Smooth muscle cell (in vitro differentiated cells): ENCODE measurements at regions not wholly inside any gene's neighbourhood (a gene's known extent, or its start where the extent isn't known, plus 50 kb on each side); places are given as distances from the start of the nearest gene placed in this dataset.

Experiments
- DNase-seq: peaks from one replicate; lab custom pipeline; 2025; ENCODE audit not compliant: unreplicated experiment; lab: John Stamatoyannopoulos, UW
- H2AFZ ChIP-seq: fragments of 200-600 bp; sonication (generic); 2 replicates; pipeline ENCODE4 v1.6.0; 2016; ENCODE audit warnings: antibody characterized with exemption, low read depth, mild to moderate bottlenecking
- H3F3A ChIP-seq: fragments of 200-600 bp; sonication (generic); 2 replicates; pipeline ENCODE4 v1.6.0; 2017; ENCODE audit warnings: antibody characterized with exemption, low read depth
- H3K27ac ChIP-seq: fragments of 200-600 bp; sonication (generic); 2 replicates; pipeline ENCODE4 v1.5.1; 2016; ENCODE audit warnings: low read depth, mild to moderate bottlenecking
- H3K27me3 ChIP-seq: fragments of 200-600 bp; sonication (generic); 2 replicates; pipeline ENCODE4 v1.6.1; 2016; ENCODE audit warnings: low read depth, mild to moderate bottlenecking
- H3K36me3 ChIP-seq: fragments of 200-600 bp; sonication (generic); 2 replicates; pipeline ENCODE4 v1.5.1; 2016; ENCODE audit warnings: low read depth
- H3K4me1 ChIP-seq: fragments of 200-600 bp; sonication (generic); 2 replicates; pipeline ENCODE4 v1.5.1; 2016; ENCODE audit warnings: low read depth
- H3K4me2 ChIP-seq: fragments of 200-600 bp; sonication (generic); 2 replicates; pipeline ENCODE4 v1.6.0; 2016; ENCODE audit warnings: mild to moderate bottlenecking
- H3K4me3 ChIP-seq: fragments of 200-600 bp; sonication (generic); 2 replicates; pipeline ENCODE4 v1.5.1; 2016; ENCODE audit warnings: mild to moderate bottlenecking
- H3K79me2 ChIP-seq: fragments of 200-600 bp; sonication (generic); 2 replicates; pipeline ENCODE4 v1.6.0; 2016; ENCODE audit warnings: low read depth, mild to moderate bottlenecking
- H3K9ac ChIP-seq: fragments of 200-600 bp; sonication (generic); 2 replicates; pipeline ENCODE4 v1.6.0; 2016; ENCODE audit warnings: low read depth
- H3K9me3 ChIP-seq: fragments of 200-600 bp; sonication (generic); replicated peaks from 2 replicates; pipeline ENCODE4 v1.5.1; 2016; ENCODE audit warnings: low read depth
- H4K20me1 ChIP-seq: fragments of 200-600 bp; sonication (generic); 2 replicates; pipeline ENCODE4 v1.6.0; 2016; ENCODE audit warnings: low read depth
- WGBS: methylation state at CpG from one replicate; pipeline ENCODE4 v1.1.7; 2016; ENCODE audit warnings: low lambda C conversion rate; 5-methylcytosine and 5-hydroxymethylcytosine counted together
- TF ChIP-seq, protein P1 (sequence below): fragments of 200-600 bp; sonication (generic); IDR thresholded peaks from 2 replicates; pipeline ENCODE4 v1.5.1; 2017; ENCODE audit warnings: borderline replicate concordance, mild to moderate bottlenecking, antibody characterized with exemption; ENCODE audit not compliant: insufficient read depth, poor library complexity, severe bottlenecking

- Histone ChIP-seq H3K27me3 (no peaks in the 10 kb centered on the region), H3F3A (no peaks in the 10 kb centered on the region), H2AFZ (no peak overlapping the region), H3K4me3 (no peak overlapping the region), H3K4me1 (peaks cover 6% of the 10 kb centered on the region), H3K27ac (no peak overlapping the region), H4K20me1 (no peaks in the 10 kb centered on the region), H3K79me2 (no peaks in the 10 kb centered on the region), H3K4me2 (no peak overlapping the region), H3K9me3 (no peaks in the 10 kb centered on the region), H3K9ac (no peak overlapping the region), H3K36me3 (no peaks in the 10 kb centered on the region)
- 57% methylated on average over 1 of the region's 1 CpG for WGBS
- TF ChIP-seq, protein P1, sequence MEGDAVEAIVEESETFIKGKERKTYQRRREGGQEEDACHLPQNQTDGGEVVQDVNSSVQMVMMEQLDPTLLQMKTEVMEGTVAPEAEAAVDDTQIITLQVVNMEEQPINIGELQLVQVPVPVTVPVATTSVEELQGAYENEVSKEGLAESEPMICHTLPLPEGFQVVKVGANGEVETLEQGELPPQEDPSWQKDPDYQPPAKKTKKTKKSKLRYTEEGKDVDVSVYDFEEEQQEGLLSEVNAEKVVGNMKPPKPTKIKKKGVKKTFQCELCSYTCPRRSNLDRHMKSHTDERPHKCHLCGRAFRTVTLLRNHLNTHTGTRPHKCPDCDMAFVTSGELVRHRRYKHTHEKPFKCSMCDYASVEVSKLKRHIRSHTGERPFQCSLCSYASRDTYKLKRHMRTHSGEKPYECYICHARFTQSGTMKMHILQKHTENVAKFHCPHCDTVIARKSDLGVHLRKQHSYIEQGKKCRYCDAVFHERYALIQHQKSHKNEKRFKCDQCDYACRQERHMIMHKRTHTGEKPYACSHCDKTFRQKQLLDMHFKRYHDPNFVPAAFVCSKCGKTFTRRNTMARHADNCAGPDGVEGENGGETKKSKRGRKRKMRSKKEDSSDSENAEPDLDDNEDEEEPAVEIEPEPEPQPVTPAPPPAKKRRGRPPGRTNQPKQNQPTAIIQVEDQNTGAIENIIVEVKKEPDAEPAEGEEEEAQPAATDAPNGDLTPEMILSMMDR, result no peak
- DNase-seq, result no peak
Measured at GRCh38 chr5:84885485-84886258, 501.0 kb upstream of the EDIL3 start.

- Histone ChIP-seq H4K20me1 (no peaks in the 10 kb centered on the region), H3K9me3 (no peaks in the 10 kb centered on the region), H3K4me1 (peaks cover 6% of the 10 kb centered on the region), H3K36me3 (no peaks in the 10 kb centered on the region), H2AFZ (no peak overlapping the region), H3K79me2 (no peaks in the 10 kb centered on the region), H3K27ac (no peak overlapping the region), H3K4me2 (no peak overlapping the region), H3F3A (no peaks in the 10 kb centered on the region), H3K9ac (no peak overlapping the region), H3K4me3 (no peak overlapping the region), H3K27me3 (no peaks in the 10 kb centered on the region)
- TF ChIP-seq, protein P1, result no peak
- WGBS, result 92% methylated on average over 4 of the region's 4 CpGs
- DNase-seq, result no peak
Measured at GRCh38 chr5:84881737-84882136, 497.1 kb upstream of the EDIL3 start.

GRCh38 chr5:84874196-84874595, 489.5 kb upstream of the EDIL3 start:
- Histone ChIP-seq H3K4me2 (no peak overlapping the region), H3K4me1 (no peaks in the 10 kb centered on the region)

More at GRCh38 chr5:84874196-84874595, 489.5 kb upstream of the EDIL3 start:
- no peak for DNase-seq
- no peak overlapping the region for H3K9ac ChIP-seq
- H3K9me3 ChIP-seq, result no peaks in the 10 kb centered on the region
- H3K27me3 ChIP-seq, result no peaks in the 10 kb centered on the region
- H3K79me2 ChIP-seq, result no peaks in the 10 kb centered on the region
- no peak overlapping the region for H3K27ac ChIP-seq
- no peak overlapping the region for H2AFZ ChIP-seq
- H3K36me3 ChIP-seq, result no peaks in the 10 kb centered on the region
- no peak overlapping the region for H3K4me3 ChIP-seq
- no peaks in the 10 kb centered on the region for H3F3A ChIP-seq
- H4K20me1 ChIP-seq, result no peaks in the 10 kb centered on the region
- TF ChIP-seq, protein P1, result no peak
